HEK293 (cell line): ENCODE measurements at regions not wholly inside any gene's neighbourhood (a gene's known extent, or its start where the extent isn't known, plus 50 kb on each side); places are given as distances from the start of the nearest gene placed in this dataset.

Experiments used
- CTCF ChIA-PET: fragments of 350-600 bp; formaldehyde crosslinking; extraction: SDS; loops from one replicate; lab custom pipeline; 2021; ENCODE audit warnings: antibody characterized with exemption; lab: Yijun Ruan, JAX
- POLR2A ChIA-PET: fragments of 300-600 bp; formaldehyde crosslinking; extraction: SDS; loops from one replicate; lab custom pipeline; 2020; ENCODE audit warnings: antibody characterized with exemption, inconsistent platforms; lab: Yijun Ruan, JAX
- H3K27ac ChIP-seq: fragments of 200-500 bp; sonication (Bioruptor generic); 2 replicates; pipeline ENCODE4 v1.5.1; 2014; ENCODE audit warnings: low read depth, low read length, control low read depth, inconsistent platforms; ENCODE audit errors: extremely low read depth
- H3K36me3 ChIP-seq, 2 experiments: fragments of 200-500 bp in 1 of 2; sonication (Bioruptor generic) in 1 of 2; 1 replicate in 1 of 2; 2 replicates in 1 of 2; pipeline ENCODE4 v1.5.1; 2014 to 2017; ENCODE audit warnings: inconsistent platforms in 2 of 2, low read length in 2 of 2; ENCODE audit not compliant: control insufficient read depth in 2 of 2, insufficient read depth in 1 of 2
- H3K4me1 ChIP-seq: fragments of 200-500 bp; sonication (Bioruptor generic); 2 replicates; pipeline ENCODE4 v1.5.1; 2014; ENCODE audit warnings: mild to moderate bottlenecking, low read length, inconsistent platforms; ENCODE audit not compliant: control insufficient read depth, insufficient read depth
- H3K4me3 ChIP-seq: 2 replicates; pipeline ENCODE4 v1.5.1; 2011; ENCODE audit warnings: low read depth, mild to moderate bottlenecking, control low read depth, low read length, moderate library complexity
- H3K9me3 ChIP-seq: fragments of 200-500 bp; sonication (Bioruptor generic); 2 replicates; pipeline ENCODE4 v1.5.1; 2014; ENCODE audit warnings: low read depth, low read length, inconsistent platforms; ENCODE audit not compliant: control insufficient read depth, insufficient read depth
- HOXC10 ChIP-seq: sonication (generic); formaldehyde crosslinking; IDR thresholded peaks from 2 replicates; pipeline ENCODE4 v1.8.1; 2023; ENCODE audit warnings: mild to moderate bottlenecking, missing genetic modification reagents
- KLF16 ChIP-seq: fragments of 450-650 bp; formaldehyde crosslinking; IDR thresholded peaks from 2 replicates; pipeline ENCODE4 v1.5.1; 2017; ENCODE audit warnings: missing biosample characterization, missing genetic modification characterization
- KLF17 ChIP-seq: fragments of 450-650 bp; formaldehyde crosslinking; IDR thresholded peaks from 2 replicates; pipeline ENCODE4 v1.5.1; 2016; ENCODE audit warnings: missing biosample characterization, missing genetic modification characterization
- MYNN ChIP-seq: fragments of 450-650 bp; formaldehyde crosslinking; IDR thresholded peaks from 2 replicates; pipeline ENCODE4 v1.5.1; 2016; ENCODE audit warnings: missing biosample characterization, missing genetic modification characterization, borderline replicate concordance
- PBX3 ChIP-seq: sonication (generic); formaldehyde crosslinking; IDR thresholded peaks from 2 replicates; pipeline ENCODE4 v1.8.1; 2022; ENCODE audit warnings: mild to moderate bottlenecking, moderate library complexity, missing genetic modification reagents
- PRDM10 ChIP-seq: fragments of 450-650 bp; formaldehyde crosslinking; IDR thresholded peaks from 2 replicates; pipeline ENCODE4 v1.5.1; 2016; ENCODE audit warnings: missing biosample characterization, missing genetic modification characterization
- SALL2 ChIP-seq: fragments of 450-650 bp; formaldehyde crosslinking; IDR thresholded peaks from 2 replicates; pipeline ENCODE4 v1.5.0; 2017; ENCODE audit warnings: missing biosample characterization, mild to moderate bottlenecking, missing genetic modification characterization, borderline replicate concordance
- ZBTB1 ChIP-seq: fragments of 450-650 bp; formaldehyde crosslinking; IDR thresholded peaks from 2 replicates; pipeline ENCODE4 v1.5.1; 2016; ENCODE audit warnings: missing biosample characterization, missing genetic modification characterization
- ZBTB10 ChIP-seq: fragments of 450-650 bp; formaldehyde crosslinking; IDR thresholded peaks from 2 replicates; pipeline ENCODE4 v1.5.1; 2016; ENCODE audit warnings: missing biosample characterization, missing genetic modification characterization
- ZBTB48 ChIP-seq: fragments of 450-650 bp; formaldehyde crosslinking; IDR thresholded peaks from 2 replicates; pipeline ENCODE4 v1.5.1; 2016; ENCODE audit warnings: missing biosample characterization, missing genetic modification characterization
- ZIC2 ChIP-seq: fragments of 450-650 bp; formaldehyde crosslinking; IDR thresholded peaks from 2 replicates; pipeline ENCODE4 v1.5.1; 2016; ENCODE audit warnings: missing biosample characterization, missing genetic modification characterization
- ZNF354C ChIP-seq: fragments of 450-650 bp; formaldehyde crosslinking; IDR thresholded peaks from 2 replicates; pipeline ENCODE4 v1.5.1; 2016; ENCODE audit warnings: missing biosample characterization, missing genetic modification characterization, low read depth, borderline replicate concordance
- ZNF530 ChIP-seq: fragments of 450-650 bp; formaldehyde crosslinking; IDR thresholded peaks from 2 replicates; pipeline ENCODE4 v1.5.1; 2016; ENCODE audit warnings: low read depth, missing biosample characterization, missing genetic modification characterization
- ZNF560 ChIP-seq: fragments of 450-650 bp; formaldehyde crosslinking; IDR thresholded peaks from 2 replicates; pipeline ENCODE4 v1.5.1; 2017; ENCODE audit warnings: missing biosample characterization, missing genetic modification characterization, borderline replicate concordance
- ZNF571 ChIP-seq: fragments of 450-650 bp; formaldehyde crosslinking; IDR thresholded peaks from 2 replicates; pipeline ENCODE4 v1.5.0; 2017; ENCODE audit warnings: missing biosample characterization, missing genetic modification characterization
- ZNF600 ChIP-seq: fragments of 450-650 bp; formaldehyde crosslinking; IDR thresholded peaks from 2 replicates; pipeline ENCODE4 v1.5.1; 2016; ENCODE audit warnings: missing biosample characterization, missing genetic modification characterization
- ZNF830 ChIP-seq: fragments of 450-650 bp; IDR thresholded peaks from 2 replicates; pipeline ENCODE4 v1.5.0; 2018; ENCODE audit warnings: missing biosample characterization, missing genetic modification characterization, low read depth, mild to moderate bottlenecking, moderate library complexity

- TF ChIP-seq KLF16 (tag by site-specific recombination) (no peak), ZNF354C (tag by site-specific recombination) (no peak), ZNF600 (tag by site-specific recombination) (no peak), ZNF560 (tag by site-specific recombination) (no peak), ZNF571 (tag by site-specific recombination) (no peak), ZNF530 (tag by site-specific recombination) (no peak)
Observed at GRCh38 chr14:61877035-61877390, 114.8 kb downstream of the SNAPC1 start (continued).

- no peak for TF ChIP-seq HOXC10 (CRISPR knock-in tag)
- no peak for TF ChIP-seq PRDM10 (tag by site-specific recombination)
- no peak for TF ChIP-seq ZBTB1 (tag by site-specific recombination)
- no peak for TF ChIP-seq KLF17
- TF ChIP-seq ZIC2 (tag by site-specific recombination): no peak
- no peak for TF ChIP-seq ZBTB48
- TF ChIP-seq PBX3 (CRISPR knock-in tag): no peak
- no peak for TF ChIP-seq SALL2 (tag by site-specific recombination)
- no peak for TF ChIP-seq ZNF830 (tag by site-specific recombination)
- TF ChIP-seq MYNN: no peak
- no peak for TF ChIP-seq ZBTB10 (tag by site-specific recombination)
- no peaks in the 10 kb centered on the region for H3K36me3 ChIP-seq
- POLR2A ChIA-PET: no interaction called here
Observed at GRCh38 chr14:61877768-61878167, 115.5 kb downstream of the SNAPC1 start.

More at GRCh38 chr14:61877768-61878167, 115.5 kb downstream of the SNAPC1 start:
- Histone ChIP-seq H3K4me1 (no peaks in the 10 kb centered on the region), H3K4me3 (no peak overlapping the region), H3K9me3 (no peaks in the 10 kb centered on the region), H3K27ac (no peak overlapping the region)
- CTCF ChIA-PET: interaction anchor here (1.1 kb wide), 1 partner anchor 17 kb away, joined by 5 read pairs; no protein-coding TSS in a partner anchor
